H1 (cell line): ENCODE measurements at regions not wholly inside any gene's neighbourhood (a gene's known extent, or its start where the extent isn't known, plus 50 kb on each side); places are given as distances from the start of the nearest gene placed in this dataset.

Experiments
- CTCF ChIA-PET: fragments of 300-600 bp; sonication (Branson Sonifier 250); formaldehyde crosslinking; loops from one replicate; lab custom pipeline; 2021; ENCODE audit not compliant: partially characterized antibody; lab: Charles Lee
- POLR2A ChIA-PET: fragments of 300-600 bp; sonication (Branson Sonifier 250); formaldehyde crosslinking; loops from one replicate; lab custom pipeline; 2021; ENCODE audit warnings: inconsistent platforms; ENCODE audit not compliant: partially characterized antibody; lab: Charles Lee
- DNase-seq, 2 experiments: peaks; one replicate each; pipeline versions ENCODE4 v3.0.0 to v3.0.0-alpha.2; 2010 to 2022; ENCODE audit warnings: low spot score in 2 of 2, low read depth in 1 of 2, mixed read lengths in 1 of 2
- FAIRE-seq: peaks from 2 replicates; lab custom pipeline; 2011; peaks lifted over from hg19 to GRCh38; lab: Jason Lieb, UNC
- H2AFZ ChIP-seq: 2 replicates; pipeline ENCODE4 v1.8.1; 2012; ENCODE audit warnings: low read length, inconsistent platforms
- H2AK5ac ChIP-seq: 2 replicates; pipeline ENCODE4 v1.6.1; 2013; ENCODE audit warnings: low read depth, low read length
- H2BK120ac ChIP-seq: replicated peaks from 2 replicates; pipeline ENCODE3; 2013; ENCODE audit warnings: low read depth, low read length, inconsistent platforms
- H2BK12ac ChIP-seq: 2 replicates; pipeline ENCODE4 v1.6.1; 2013; ENCODE audit warnings: low read depth, low read length
- H2BK15ac ChIP-seq: 2 replicates; pipeline ENCODE4 v1.6.1; 2013; ENCODE audit warnings: low read length
- H2BK20ac ChIP-seq: 2 replicates; pipeline ENCODE4 v1.6.1; 2013; ENCODE audit warnings: low read length
- H2BK5ac ChIP-seq: 2 replicates; pipeline ENCODE4 v1.6.1; 2013; ENCODE audit warnings: low read depth, low read length
- H3K14ac ChIP-seq: 2 replicates; pipeline ENCODE4 v1.6.1; 2013; ENCODE audit warnings: inconsistent platforms; ENCODE audit not compliant: insufficient read length
- H3K18ac ChIP-seq: 2 replicates; pipeline ENCODE4 v1.6.1; 2013; ENCODE audit warnings: low read length; ENCODE audit errors: extremely low read depth
- H3K23ac ChIP-seq: 2 replicates; pipeline ENCODE4 v1.6.1; 2013; ENCODE audit warnings: inconsistent platforms; ENCODE audit not compliant: insufficient read length
- H3K23me2 ChIP-seq: 2 replicates; pipeline ENCODE4 v1.6.1; 2013; ENCODE audit warnings: low read depth, low read length
- H3K27ac ChIP-seq: 2 replicates; pipeline ENCODE4 v1.6.1; 2011; ENCODE audit warnings: low read depth, low read length, inconsistent platforms
- H3K27me3 ChIP-seq, 4 experiments: replicated peaks in 1 of 4; 1 replicate in 1 of 4; 2 replicates in 3 of 4; pipeline versions ENCODE4 v1.6.1 to v1.8.1; 2011 to 2013; ENCODE audit warnings: low read length in 3 of 4, mild to moderate bottlenecking in 3 of 4, inconsistent platforms in 2 of 4, mixed read lengths in 2 of 4, moderate library complexity in 1 of 4; ENCODE audit not compliant: control insufficient read depth in 3 of 4, insufficient read depth in 3 of 4; ENCODE audit errors: extremely low read depth in 1 of 4
- H3K36me3 ChIP-seq, 4 experiments: 2 replicates each; pipeline versions ENCODE4 v1.6.1 to v1.8.1; 2011 to 2013; ENCODE audit warnings: mild to moderate bottlenecking in 4 of 4, low read length in 3 of 4, moderate library complexity in 2 of 4, control low read depth in 1 of 4, inconsistent platforms in 1 of 4; ENCODE audit not compliant: insufficient read depth in 4 of 4, control insufficient read depth in 2 of 4
- H3K4ac ChIP-seq: replicated peaks from 2 replicates; pipeline ENCODE3; 2013; ENCODE audit warnings: low read length, low read depth, mixed read lengths, inconsistent platforms; ENCODE audit not compliant: insufficient read length
- H3K4me1 ChIP-seq, 4 experiments: replicated peaks in 1 of 4; 1 replicate in 1 of 4; 2 replicates in 3 of 4; pipeline versions ENCODE4 v1.6.1 to v1.8.1; 2011 to 2013; ENCODE audit warnings: low read length in 3 of 4, inconsistent platforms in 2 of 4, mixed read lengths in 1 of 4; ENCODE audit not compliant: insufficient read depth in 4 of 4, control insufficient read depth in 3 of 4
- H3K4me2 ChIP-seq, 2 experiments: 2 replicates each; pipeline versions ENCODE4 v1.6.1 to v1.8.1; 2011 to 2013; ENCODE audit warnings: low read depth in 2 of 2, low read length in 2 of 2, control low read depth in 1 of 2, inconsistent platforms in 1 of 2, mild to moderate bottlenecking in 1 of 2; ENCODE audit not compliant: insufficient read depth in 1 of 2
- H3K4me3 ChIP-seq, 4 experiments: fragments of 200-600, 300-600 bp in 1 of 4; sonication (generic), shearing (Covaris generic), sonication (Bioruptor Twin) in 1 of 4; 2 replicates each; pipeline versions ENCODE4 v1.5.1 to v1.8.1; 2011 to 2016; ENCODE audit warnings: low read length in 4 of 4, low read depth in 3 of 4, control low read depth in 2 of 4, inconsistent platforms in 2 of 4, mild to moderate bottlenecking in 2 of 4, mixed read lengths in 1 of 4, moderate library complexity in 1 of 4; ENCODE audit not compliant: insufficient read depth in 2 of 4; ENCODE audit errors: extremely low read depth in 1 of 4
- H3K56ac ChIP-seq: replicated peaks from 2 replicates; pipeline ENCODE3; 2013; ENCODE audit warnings: low read depth, mild to moderate bottlenecking, mixed read lengths, low read length, inconsistent platforms; ENCODE audit not compliant: insufficient read length
- H3K79me1 ChIP-seq: 2 replicates; pipeline ENCODE4 v1.6.1; 2013; ENCODE audit warnings: low read depth, low read length, control low read depth
- H3K79me2 ChIP-seq, 2 experiments: 2 replicates each; pipeline versions ENCODE4 v1.6.1 to v1.8.1; 2012 to 2013; ENCODE audit warnings: low read length in 2 of 2, mild to moderate bottlenecking in 2 of 2, inconsistent platforms in 1 of 2; ENCODE audit not compliant: insufficient read depth in 2 of 2, control insufficient read depth in 1 of 2
- H3K9ac ChIP-seq, 4 experiments: replicated peaks in 1 of 4; 1 replicate in 1 of 4; 2 replicates in 3 of 4; pipeline versions ENCODE4 v1.6.1 to v1.8.1; 2011 to 2013; ENCODE audit warnings: low read depth in 3 of 4, low read length in 3 of 4, control low read depth in 2 of 4, mild to moderate bottlenecking in 2 of 4, moderate library complexity in 2 of 4, inconsistent platforms in 1 of 4; ENCODE audit errors: extremely low read depth in 1 of 4
- H3K9me3 ChIP-seq, 2 experiments: 2 replicates each; pipeline versions ENCODE4 v1.6.1 to v1.8.1; 2012 to 2013; ENCODE audit warnings: mild to moderate bottlenecking in 2 of 2, moderate library complexity in 2 of 2, control low read depth in 1 of 2, inconsistent platforms in 1 of 2, low read depth in 1 of 2, low read length in 1 of 2, mixed read lengths in 1 of 2; ENCODE audit not compliant: insufficient read depth in 2 of 2
- H4K20me1 ChIP-seq, 2 experiments: replicated peaks in 1 of 2; 2 replicates each; pipeline versions ENCODE3 to v1.8.1; 2011 to 2013; ENCODE audit warnings: inconsistent platforms in 2 of 2, low read length in 2 of 2, mild to moderate bottlenecking in 1 of 2; ENCODE audit not compliant: insufficient read depth in 2 of 2, control insufficient read depth in 1 of 2
- H4K5ac ChIP-seq: 2 replicates; pipeline ENCODE4 v1.6.1; 2013; ENCODE audit warnings: low read length, low read depth, mixed read lengths, inconsistent platforms; ENCODE audit not compliant: insufficient read length
- H4K8ac ChIP-seq: 2 replicates; pipeline ENCODE4 v1.8.0; 2013; ENCODE audit warnings: mild to moderate bottlenecking, moderate library complexity, low read length, inconsistent platforms; ENCODE audit not compliant: insufficient read depth; ENCODE audit errors: extremely low read depth
- H4K91ac ChIP-seq: replicated peaks from 2 replicates; pipeline ENCODE3; 2013; ENCODE audit warnings: low read length, mixed read lengths, inconsistent platforms; ENCODE audit not compliant: insufficient read length
- ATF3 ChIP-seq: IDR thresholded peaks from 2 replicates; pipeline ENCODE4 v1.6.1; 2011; ENCODE audit warnings: low read depth, mild to moderate bottlenecking, low read length; ENCODE audit not compliant: insufficient read depth
- JUN ChIP-seq: IDR thresholded peaks from 2 replicates; pipeline ENCODE4 v1.6.1; 2011; ENCODE audit warnings: low read depth, mild to moderate bottlenecking, improper control_type of control experiment, low read length
- POLR2AphosphoS5 ChIP-seq: IDR thresholded peaks from 2 replicates; pipeline ENCODE4 v1.6.1; 2011; ENCODE audit warnings: low read depth, low read length
- WGBS, 2 experiments: shearing (Covaris generic) in 1 of 2; methylation state at CpG; one replicate each; pipeline versions ENCODE4 v1.1.6 to v1.1.7; 2013 to 2015; ENCODE audit warnings: low lambda C conversion rate in 2 of 2, mixed read lengths in 2 of 2, inconsistent platforms in 1 of 2, low coverage in 1 of 2, missing lambda C conversion rate in 1 of 2; ENCODE audit not compliant: insufficient replicate concordance in 2 of 2, insufficient coverage in 1 of 2, insufficient read length in 1 of 2; ENCODE audit errors: extremely low coverage in 1 of 2, missing lambda C conversion rate in 1 of 2; 5-methylcytosine and 5-hydroxymethylcytosine counted together
- TF ChIP-seq, protein P1 (sequence below): IDR thresholded peaks from 2 replicates; pipeline ENCODE4 v1.6.1; 2012; ENCODE audit warnings: low read length, inconsistent platforms

GRCh38 chr4:132316738-132317137 lies 832.4 kb upstream of the PCDH10 start:
- Histone ChIP-seq H3K36me3 (no peaks in the 10 kb centered on the region), H2BK5ac (no peak overlapping the region), H3K4me1 (no peaks in the 10 kb centered on the region), H3K27ac (no peak overlapping the region), H2AFZ (no peak overlapping the region), H3K4ac (no peak overlapping the region), H4K91ac (no peak overlapping the region), H3K18ac (no peak overlapping the region), H3K4me2 (no peak overlapping the region), H2BK15ac (no peak overlapping the region), H3K27me3 (no peaks in the 10 kb centered on the region), H4K8ac (no peak overlapping the region), H3K56ac (no peak overlapping the region), H4K20me1 (no peaks in the 10 kb centered on the region), H3K23ac (no peak overlapping the region), H3K9me3 (no peaks in the 10 kb centered on the region), H2BK12ac (no peak overlapping the region), H3K79me2 (no peaks in the 10 kb centered on the region), H3K79me1 (no peaks in the 10 kb centered on the region), H3K4me3 (no peak overlapping the region), H3K23me2 (no peaks in the 10 kb centered on the region), H2BK20ac (no peak overlapping the region), H2AK5ac (no peak overlapping the region), H3K14ac (no peak overlapping the region), H4K5ac (no peak overlapping the region), H3K9ac (no peak overlapping the region), H2BK120ac (no peak overlapping the region)
- CTCF ChIA-PET: no interaction called here
- WGBS, 2 experiments: 92% methylated on average over 2 of the region's 2 CpGs; no CpG with 5 or more reads in 1 of the 2 experiments
- FAIRE-seq: no peak
- POLR2A ChIA-PET: no interaction called here
- DNase-seq: no peak
- TF ChIP-seq POLR2AphosphoS5: no peak
- TF ChIP-seq, protein P1, sequence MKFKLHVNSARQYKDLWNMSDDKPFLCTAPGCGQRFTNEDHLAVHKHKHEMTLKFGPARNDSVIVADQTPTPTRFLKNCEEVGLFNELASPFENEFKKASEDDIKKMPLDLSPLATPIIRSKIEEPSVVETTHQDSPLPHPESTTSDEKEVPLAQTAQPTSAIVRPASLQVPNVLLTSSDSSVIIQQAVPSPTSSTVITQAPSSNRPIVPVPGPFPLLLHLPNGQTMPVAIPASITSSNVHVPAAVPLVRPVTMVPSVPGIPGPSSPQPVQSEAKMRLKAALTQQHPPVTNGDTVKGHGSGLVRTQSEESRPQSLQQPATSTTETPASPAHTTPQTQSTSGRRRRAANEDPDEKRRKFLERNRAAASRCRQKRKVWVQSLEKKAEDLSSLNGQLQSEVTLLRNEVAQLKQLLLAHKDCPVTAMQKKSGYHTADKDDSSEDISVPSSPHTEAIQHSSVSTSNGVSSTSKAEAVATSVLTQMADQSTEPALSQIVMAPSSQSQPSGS: no peak
- no peak for TF ChIP-seq ATF3
- no peak for TF ChIP-seq JUN
